ENCODE measurements at regions not wholly inside any gene's neighbourhood (a gene's known extent, or its start where the extent isn't known, plus 50 kb on each side); places are given as distances from the start of the nearest gene placed in this dataset.
"Not testable (repeated sequence)": the region's sequence is repeated elsewhere in the genome, so short reads cannot be mapped to it uniquely, and the experiment has no call there.

DNA sequence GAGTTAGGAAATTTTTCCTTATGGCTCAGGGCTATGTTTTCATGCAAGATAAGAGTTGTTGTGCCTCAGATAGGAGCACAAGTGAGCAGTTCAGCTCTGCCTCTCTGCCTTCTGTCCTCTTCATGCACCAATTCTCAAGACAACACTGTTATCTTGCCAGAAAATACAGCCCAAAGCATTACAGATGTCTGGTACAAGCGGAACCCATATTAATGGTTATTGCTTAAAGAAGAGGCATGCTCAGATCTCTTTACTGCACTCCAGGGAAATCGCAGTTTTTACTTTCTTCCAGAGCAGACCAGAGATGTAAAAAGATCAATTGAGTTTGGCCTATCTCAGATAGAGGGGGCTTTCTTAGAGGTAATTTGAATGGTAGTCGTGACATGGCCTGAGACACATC lies 361.6 kb upstream of the WWC1 start:
- Histone ChIP-seq H3K4me1 (ENCODE audit: control insufficient read depth, insufficient read depth, low read length) (no peaks in the 10 kb centered on the region), H3K27me3 (ENCODE audit: control insufficient read depth, insufficient read depth, low read length) (no peaks in the 10 kb centered on the region)

DNA sequence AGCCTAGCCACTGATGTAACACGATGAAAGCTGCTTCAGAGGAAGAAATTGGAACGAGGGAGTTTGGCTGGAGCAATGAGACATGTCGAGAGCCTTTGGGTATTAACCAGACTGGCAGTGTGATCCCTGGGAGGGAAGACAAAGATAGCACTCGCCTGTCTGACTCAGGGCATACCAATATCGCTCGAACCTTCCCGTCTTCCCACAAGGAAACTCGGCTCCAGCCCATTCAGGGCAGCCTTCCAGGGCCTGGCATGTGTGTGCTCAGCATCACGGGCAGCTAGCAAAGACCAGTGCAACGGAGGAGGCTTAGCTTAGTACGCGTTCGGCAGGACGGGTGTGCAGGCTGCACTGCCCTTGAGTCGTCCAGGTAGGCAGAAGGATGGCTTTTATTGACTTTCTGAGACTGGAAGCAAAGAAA lies 356.9 kb upstream of the WWC1 start:
- Histone ChIP-seq H3K36me3 (ENCODE audit: control insufficient read depth, insufficient read depth, low read length) (no peaks in the 10 kb centered on the region), H3K9me3 (ENCODE audit: control insufficient read depth, low read length) (no peaks in the 10 kb centered on the region), H3K4me1 (ENCODE audit: control insufficient read depth, insufficient read depth, low read length) (no peaks in the 10 kb centered on the region), H3K4me3 (ENCODE audit: low read length) (no peak overlapping the region), H3K27me3 (ENCODE audit: control insufficient read depth, insufficient read depth, low read length) (no peaks in the 10 kb centered on the region), H3K9ac (ENCODE audit: low read length) (no peak overlapping the region)

More for the DNA sequence above, 361.6 kb upstream of the WWC1 start:
- no peak overlapping the region for H3K9ac ChIP-seq (ENCODE audit: low read length)
- H3K36me3 ChIP-seq (ENCODE audit: control insufficient read depth, insufficient read depth, low read length), result no peaks in the 10 kb centered on the region
- H3K4me3 ChIP-seq (ENCODE audit: low read length), result no peak overlapping the region
- no peaks in the 10 kb centered on the region for H3K9me3 ChIP-seq (ENCODE audit: control insufficient read depth, low read length)

DNA sequence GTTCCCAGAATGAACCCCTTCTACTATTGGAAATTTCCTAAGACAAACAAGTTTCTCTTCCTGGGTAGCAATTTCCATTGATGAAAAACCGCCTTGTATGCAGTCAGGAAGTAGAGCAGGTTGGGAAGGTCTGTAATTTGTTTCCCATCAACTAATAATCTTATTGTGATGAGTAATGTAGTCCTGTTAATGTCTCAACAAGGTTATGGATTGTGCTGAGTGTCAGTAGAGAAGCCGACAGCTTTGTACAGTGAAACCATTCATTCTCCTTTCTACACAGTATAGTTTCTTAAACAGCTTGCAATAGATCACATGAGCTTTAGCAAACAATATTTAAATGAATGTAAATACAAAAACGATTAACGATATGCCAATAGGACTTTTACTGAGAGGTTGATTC lies 355.4 kb upstream of the WWC1 start:
- Histone ChIP-seq H3K4me3 (ENCODE audit: low read length) (no peak overlapping the region), H3K9ac (ENCODE audit: low read length) (no peak overlapping the region), H3K9me3 (ENCODE audit: control insufficient read depth, low read length) (no peaks in the 10 kb centered on the region)

DNA sequence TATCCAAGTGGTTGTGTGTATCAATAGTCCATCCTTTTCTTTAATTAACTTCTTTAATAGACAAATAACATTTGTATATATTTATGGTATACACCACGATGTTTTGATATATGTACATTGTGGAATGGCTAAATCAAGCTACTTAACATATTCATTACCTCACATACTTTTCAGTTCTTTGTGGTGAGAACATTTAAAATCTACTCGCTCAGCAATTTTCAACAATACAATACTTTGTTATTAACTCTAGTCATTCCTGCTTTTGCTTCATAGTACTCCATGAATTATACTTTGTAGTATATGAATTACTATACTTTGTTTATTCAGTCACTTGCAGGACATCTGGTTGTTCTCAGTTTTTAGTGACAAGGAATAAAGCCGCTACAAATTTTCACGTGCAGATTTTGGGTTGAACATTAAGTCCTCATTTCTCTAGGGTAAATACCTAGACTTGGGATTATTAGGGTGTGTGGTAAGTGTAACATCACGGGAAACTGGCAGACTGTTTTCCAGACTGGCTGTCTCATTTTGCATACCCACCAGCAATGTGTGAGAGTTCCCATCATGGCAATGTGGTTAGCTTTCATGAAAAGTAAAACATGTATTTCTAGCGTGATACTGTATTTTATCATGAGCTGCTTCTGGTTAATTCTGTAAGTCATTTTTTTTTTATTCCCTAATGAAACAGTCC lies 354.4 kb upstream of the WWC1 start:
- no peak overlapping the region for H3K4me3 ChIP-seq (ENCODE audit: low read length)
- H3K9me3 ChIP-seq (ENCODE audit: control insufficient read depth, low read length), result no peaks in the 10 kb centered on the region
- H3K27me3 ChIP-seq (ENCODE audit: control insufficient read depth, insufficient read depth, low read length), result no peaks in the 10 kb centered on the region
- H3K4me1 ChIP-seq (ENCODE audit: control insufficient read depth, insufficient read depth, low read length), result no peaks in the 10 kb centered on the region
- no peak overlapping the region for H3K9ac ChIP-seq (ENCODE audit: low read length)
- no peaks in the 10 kb centered on the region for H3K36me3 ChIP-seq (ENCODE audit: control insufficient read depth, insufficient read depth, low read length)

More for the DNA sequence above, 355.4 kb upstream of the WWC1 start:
- no peaks in the 10 kb centered on the region for H3K27me3 ChIP-seq (ENCODE audit: control insufficient read depth, insufficient read depth, low read length)
- H3K36me3 ChIP-seq (ENCODE audit: control insufficient read depth, insufficient read depth, low read length), result no peaks in the 10 kb centered on the region
- no peaks in the 10 kb centered on the region for H3K4me1 ChIP-seq (ENCODE audit: control insufficient read depth, insufficient read depth, low read length)

DNA sequence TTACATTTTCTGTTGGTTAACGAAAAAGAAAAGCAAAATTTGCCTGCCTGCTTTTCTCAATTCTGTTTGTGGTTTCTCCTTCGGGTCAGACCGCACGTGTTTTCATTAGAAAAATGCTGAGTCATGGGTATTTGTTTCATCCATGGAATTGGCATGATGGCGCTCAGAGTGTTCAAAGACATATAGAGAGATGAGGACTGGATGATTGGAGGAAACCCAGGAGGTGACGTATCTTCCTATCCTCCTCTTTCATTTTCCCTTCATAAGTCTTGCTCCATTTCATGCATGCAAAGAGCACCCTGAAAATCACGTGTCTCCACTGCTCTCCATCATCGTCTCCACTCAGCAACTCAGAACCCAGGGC lies 353.8 kb upstream of the WWC1 start:
- H3K4me3 ChIP-seq (ENCODE audit: low read length), result no peak overlapping the region
- no peaks in the 10 kb centered on the region for H3K27me3 ChIP-seq (ENCODE audit: control insufficient read depth, insufficient read depth, low read length)
- H3K9me3 ChIP-seq (ENCODE audit: control insufficient read depth, low read length), result no peaks in the 10 kb centered on the region
- no peaks in the 10 kb centered on the region for H3K4me1 ChIP-seq (ENCODE audit: control insufficient read depth, insufficient read depth, low read length)
- no peak overlapping the region for H3K9ac ChIP-seq (ENCODE audit: low read length)
- no peaks in the 10 kb centered on the region for H3K36me3 ChIP-seq (ENCODE audit: control insufficient read depth, insufficient read depth, low read length)

DNA sequence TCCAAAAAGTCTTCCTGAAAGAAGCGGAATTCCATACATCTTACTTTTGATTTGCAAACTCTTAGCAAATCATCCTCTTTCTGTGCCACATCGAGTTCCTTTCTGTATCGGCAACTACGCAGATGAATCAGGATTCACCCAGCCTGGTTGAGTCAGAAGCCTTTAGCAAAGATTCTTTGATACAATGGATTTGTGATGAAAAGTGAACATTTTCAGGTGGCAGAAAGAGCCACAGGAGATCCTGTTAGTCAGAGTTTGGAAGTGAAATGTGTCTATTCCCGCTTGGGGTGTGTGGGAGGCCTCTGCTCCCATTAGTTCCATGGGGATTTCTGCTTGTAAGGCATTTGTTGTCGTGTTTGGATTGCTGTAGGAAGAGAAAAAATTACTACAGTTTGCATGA lies 351.8 kb upstream of the WWC1 start:
- H3K9ac ChIP-seq (ENCODE audit: low read length), result no peak overlapping the region
- H3K4me3 ChIP-seq (ENCODE audit: low read length), result no peak overlapping the region

DNA sequence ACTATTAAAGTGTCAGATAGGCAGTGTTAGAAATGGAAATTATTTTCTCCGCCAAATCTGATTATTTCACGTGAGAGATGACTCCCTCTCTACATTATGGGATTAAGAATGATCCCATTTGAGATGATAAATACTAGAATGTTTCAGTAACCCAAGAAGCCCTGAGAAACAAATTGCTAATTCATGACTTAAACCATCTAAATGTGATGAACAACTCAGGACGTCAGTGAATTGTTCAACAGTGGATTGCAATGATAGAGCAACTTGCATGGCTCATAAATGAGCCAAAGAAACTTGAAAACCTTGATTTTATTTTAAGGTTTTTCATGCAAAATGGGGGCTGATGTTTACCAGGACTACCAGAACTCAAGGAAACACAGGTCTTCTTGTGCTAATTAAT lies 350.5 kb upstream of the WWC1 start:
- Histone ChIP-seq H3K36me3 (ENCODE audit: control insufficient read depth, insufficient read depth, low read length) (no peaks in the 10 kb centered on the region), H3K4me1 (ENCODE audit: control insufficient read depth, insufficient read depth, low read length) (no peaks in the 10 kb centered on the region), H3K4me3 (ENCODE audit: low read length) (no peak overlapping the region), H3K27me3 (ENCODE audit: control insufficient read depth, insufficient read depth, low read length) (no peaks in the 10 kb centered on the region), H3K9ac (ENCODE audit: low read length) (no peak overlapping the region), H3K9me3 (ENCODE audit: control insufficient read depth, low read length) (no peaks in the 10 kb centered on the region)

More for the DNA sequence above, 351.8 kb upstream of the WWC1 start:
- Histone ChIP-seq H3K9me3 (ENCODE audit: control insufficient read depth, low read length) (no peaks in the 10 kb centered on the region), H3K4me1 (ENCODE audit: control insufficient read depth, insufficient read depth, low read length) (no peaks in the 10 kb centered on the region), H3K27me3 (ENCODE audit: control insufficient read depth, insufficient read depth, low read length) (no peaks in the 10 kb centered on the region), H3K36me3 (ENCODE audit: control insufficient read depth, insufficient read depth, low read length) (no peaks in the 10 kb centered on the region)

DNA sequence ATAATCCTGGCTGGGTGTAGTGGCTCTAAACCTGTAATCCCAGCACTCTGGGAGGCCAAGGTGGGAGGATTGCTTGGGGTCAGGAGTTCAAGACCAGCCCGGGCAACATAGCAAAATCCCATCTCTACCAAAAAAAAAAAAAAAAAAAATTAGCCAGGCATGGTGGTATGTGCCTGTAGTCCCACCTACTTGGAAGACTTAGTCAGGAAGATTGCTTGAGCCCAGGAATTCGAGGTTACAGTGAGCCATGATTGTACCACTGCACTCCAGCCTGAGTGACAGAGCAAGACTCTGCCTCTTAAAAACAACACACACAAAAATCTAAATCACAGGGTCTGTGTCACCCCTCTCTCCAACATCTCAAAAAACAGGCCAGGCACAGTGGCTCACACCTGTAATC lies 349.9 kb upstream of the WWC1 start:
- not testable (repeated sequence) for H3K9ac ChIP-seq (ENCODE audit: low read length); H3K36me3 ChIP-seq (ENCODE audit: control insufficient read depth, insufficient read depth, low read length); H3K4me1 ChIP-seq (ENCODE audit: control insufficient read depth, insufficient read depth, low read length); H3K27me3 ChIP-seq (ENCODE audit: control insufficient read depth, insufficient read depth, low read length); H3K9me3 ChIP-seq (ENCODE audit: control insufficient read depth, low read length); H3K4me3 ChIP-seq (ENCODE audit: low read length)

DNA sequence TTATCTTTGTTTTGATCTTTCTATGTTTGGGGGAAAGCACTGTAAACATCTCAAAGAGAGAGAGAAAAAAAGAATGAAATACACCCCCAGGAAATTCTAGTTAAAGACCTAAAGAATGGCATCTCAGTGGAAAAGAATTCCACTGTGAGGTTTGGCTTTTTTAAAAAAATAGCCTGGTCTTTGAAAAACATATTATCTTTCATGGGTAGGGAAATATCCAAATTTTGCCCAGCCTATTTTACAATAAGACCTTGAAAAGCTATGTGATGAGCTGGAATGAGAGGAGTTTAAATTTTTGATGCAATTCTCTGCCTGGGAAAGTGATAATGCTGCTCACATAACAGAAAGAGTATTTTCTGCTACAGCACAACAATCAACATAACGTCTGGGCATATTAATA lies 348.1 kb upstream of the WWC1 start:
- Histone ChIP-seq H3K4me3 (ENCODE audit: low read length) (no peak overlapping the region), H3K36me3 (ENCODE audit: control insufficient read depth, insufficient read depth, low read length) (no peaks in the 10 kb centered on the region), H3K9ac (ENCODE audit: low read length) (no peak overlapping the region), H3K9me3 (ENCODE audit: control insufficient read depth, low read length) (no peaks in the 10 kb centered on the region), H3K4me1 (ENCODE audit: control insufficient read depth, insufficient read depth, low read length) (no peaks in the 10 kb centered on the region), H3K27me3 (ENCODE audit: control insufficient read depth, insufficient read depth, low read length) (no peaks in the 10 kb centered on the region)

DNA sequence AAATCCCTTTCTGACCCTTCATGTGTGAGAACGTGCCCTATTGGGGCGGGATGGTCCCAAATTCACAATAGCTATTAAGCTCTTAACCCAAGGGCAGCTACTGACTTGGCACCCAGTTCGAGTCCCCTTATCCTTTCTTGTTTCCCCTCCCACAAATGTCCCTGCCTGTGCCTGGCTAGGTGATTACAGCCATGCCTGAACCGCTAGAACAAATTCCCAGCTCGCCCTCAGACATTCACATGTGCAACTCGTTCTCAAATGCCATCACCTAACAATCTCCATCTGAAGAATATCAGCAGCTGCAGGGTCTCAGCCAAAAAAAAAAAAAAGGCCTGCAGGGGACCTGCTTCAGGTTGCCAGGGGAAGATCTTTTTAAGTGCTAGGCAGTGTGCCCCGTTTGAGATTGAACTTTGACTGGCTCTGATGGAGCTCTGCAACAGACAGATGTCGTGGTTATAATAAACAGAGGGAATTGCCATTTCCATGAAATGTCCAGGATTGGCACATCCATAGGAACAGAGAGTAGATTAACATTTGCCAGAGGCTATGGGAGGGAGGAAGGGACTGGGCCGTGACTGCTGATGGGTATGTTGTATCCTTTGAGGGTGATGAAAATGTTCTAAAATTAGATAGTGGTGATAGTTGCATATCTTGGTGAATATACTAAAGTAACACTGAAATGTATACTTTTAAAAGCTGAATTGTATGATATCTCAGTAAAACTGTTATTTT lies 347.2 kb upstream of the WWC1 start:
- Histone ChIP-seq H3K36me3 (ENCODE audit: control insufficient read depth, insufficient read depth, low read length) (no peaks in the 10 kb centered on the region), H3K27me3 (ENCODE audit: control insufficient read depth, insufficient read depth, low read length) (no peaks in the 10 kb centered on the region), H3K9ac (ENCODE audit: low read length) (no peak overlapping the region), H3K9me3 (ENCODE audit: control insufficient read depth, low read length) (no peaks in the 10 kb centered on the region), H3K4me1 (ENCODE audit: control insufficient read depth, insufficient read depth, low read length) (no peaks in the 10 kb centered on the region), H3K4me3 (ENCODE audit: low read length) (no peak overlapping the region)

DNA sequence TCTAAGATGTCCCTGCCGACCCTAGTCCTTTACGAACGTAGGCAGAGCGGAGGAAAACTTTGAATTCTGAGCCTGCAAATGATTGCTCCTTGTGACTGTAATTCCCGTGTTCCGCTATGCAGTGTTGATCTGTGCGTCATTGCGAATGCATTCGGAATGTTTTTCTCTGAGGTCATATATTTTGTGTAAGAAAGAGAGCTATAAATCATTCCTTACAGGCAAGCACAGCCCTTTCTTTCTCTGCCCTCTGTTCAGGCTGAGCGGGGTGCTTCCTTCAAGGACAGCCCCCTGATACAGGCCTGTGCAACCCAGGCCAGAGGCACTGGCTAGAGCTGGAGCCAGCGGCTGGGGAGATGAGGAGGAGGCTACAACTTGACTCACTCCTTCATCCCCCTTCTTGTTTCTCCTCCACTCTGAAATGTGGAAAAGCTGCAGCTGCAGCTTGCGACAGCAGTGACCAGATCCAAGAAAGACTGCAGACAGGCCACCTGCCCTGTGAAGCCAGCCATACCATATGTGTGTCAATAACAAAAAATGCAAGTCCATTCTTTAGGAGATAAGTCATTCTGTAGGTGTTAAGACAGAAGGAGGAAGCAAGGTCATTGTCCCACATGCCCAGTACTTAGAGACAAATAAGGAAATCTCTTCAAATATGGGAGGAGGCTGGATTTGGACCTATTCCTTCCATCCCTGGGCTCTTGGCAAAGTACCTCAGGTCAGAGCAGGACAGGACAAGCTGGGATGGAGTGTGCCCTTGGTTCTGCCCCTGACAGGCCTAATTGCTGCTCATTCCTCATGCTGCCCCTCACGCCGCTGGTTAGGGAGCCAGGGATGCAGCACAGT lies 345.7 kb upstream of the WWC1 start:
- Histone ChIP-seq H3K9ac (ENCODE audit: low read length) (no peak overlapping the region), H3K36me3 (ENCODE audit: control insufficient read depth, insufficient read depth, low read length) (no peaks in the 10 kb centered on the region), H3K27me3 (ENCODE audit: control insufficient read depth, insufficient read depth, low read length) (no peaks in the 10 kb centered on the region), H3K9me3 (ENCODE audit: control insufficient read depth, low read length) (no peaks in the 10 kb centered on the region), H3K4me3 (ENCODE audit: low read length) (no peak overlapping the region), H3K4me1 (ENCODE audit: control insufficient read depth, insufficient read depth, low read length) (no peaks in the 10 kb centered on the region)

DNA sequence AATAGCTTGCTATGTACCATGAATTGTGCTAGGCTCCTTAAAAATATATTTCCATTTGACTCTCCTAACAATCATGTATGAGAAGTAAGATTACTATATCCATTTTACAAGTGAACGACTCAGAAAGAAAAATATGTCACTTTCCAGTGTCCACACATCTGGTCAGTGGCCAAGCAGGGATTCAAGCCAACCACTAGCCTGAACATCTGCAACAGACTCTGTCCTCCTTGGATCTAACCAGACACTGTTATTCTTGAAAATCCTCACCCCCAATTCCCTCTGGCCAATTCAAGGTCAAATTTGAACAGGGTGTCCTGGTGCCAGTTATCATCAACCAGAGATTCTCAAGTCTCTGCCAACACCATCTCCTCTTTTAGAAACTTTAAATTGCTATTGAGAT lies 344.1 kb upstream of the WWC1 start:
- Histone ChIP-seq H3K9me3 (ENCODE audit: control insufficient read depth, low read length) (no peaks in the 10 kb centered on the region), H3K27me3 (ENCODE audit: control insufficient read depth, insufficient read depth, low read length) (no peaks in the 10 kb centered on the region), H3K9ac (ENCODE audit: low read length) (no peak overlapping the region), H3K4me1 (ENCODE audit: control insufficient read depth, insufficient read depth, low read length) (no peaks in the 10 kb centered on the region), H3K36me3 (ENCODE audit: control insufficient read depth, insufficient read depth, low read length) (no peaks in the 10 kb centered on the region), H3K4me3 (ENCODE audit: low read length) (no peak overlapping the region)

All from mucosa of stomach (tissue), 1 donor.